ENCODE measurements at regions not wholly inside any gene's neighbourhood (a gene's known extent, or its start where the extent isn't known, plus 50 kb on each side); places are given as distances from the start of the nearest gene placed in this dataset.
"Not testable (repeated sequence)": the region's sequence is repeated elsewhere in the genome, so short reads cannot be mapped to it uniquely, and the experiment has no call there.

GRCh38 chr4:104129243-104129642, 365.5 kb downstream of the CXXC4 start:
- DNase-seq, result no peak

GRCh38 chr4:104128850-104129213, 365.9 kb downstream of the CXXC4 start:
- no peak for DNase-seq

- no peak for DNase-seq
These were observed 366.5 kb downstream of the CXXC4 start for GRCh38 chr4:104128031-104128849.

GRCh38 chr4:104123021-104123420, 371.7 kb downstream of the CXXC4 start:
- DNase-seq, result no peak

GRCh38 chr4:104117776-104118175, 376.9 kb downstream of the CXXC4 start:
- no peak for DNase-seq

GRCh38 chr4:104113850-104114249, 380.8 kb downstream of the CXXC4 start:
- no peak for DNase-seq

- no peak for DNase-seq
These were observed 379.4 kb upstream of the TACR3 start for GRCh38 chr4:104099141-104099540.

- no peak for DNase-seq
These were observed 373.5 kb upstream of the TACR3 start for GRCh38 chr4:104093247-104093646.

- DNase-seq, result no peak
These were observed 353.4 kb upstream of the TACR3 start for GRCh38 chr4:104073229-104073628.

- no peak for DNase-seq
These were observed 346.7 kb upstream of the TACR3 start for GRCh38 chr4:104066533-104066932.

GRCh38 chr4:104064646-104065577, 345.1 kb upstream of the TACR3 start:
- peak; percentile 32 to 67 (median 54) for DNase-seq

GRCh38 chr4:104063341-104063740, 343.6 kb upstream of the TACR3 start:
- DNase-seq, result no peak

- DNase-seq, result no peak
These were observed 324.6 kb upstream of the TACR3 start for GRCh38 chr4:104044369-104044768.

GRCh38 chr4:104032896-104033295, 313.1 kb upstream of the TACR3 start:
- DNase-seq, result no peak

GRCh38 chr4:104025251-104025650, 305.5 kb upstream of the TACR3 start:
- DNase-seq, result peak; percentile 20 to 39 (median 33)

- DNase-seq, result no peak
These were observed 303.0 kb upstream of the TACR3 start for GRCh38 chr4:104022831-104023230.

- no peak for DNase-seq
These were observed 302.4 kb upstream of the TACR3 start for GRCh38 chr4:104022226-104022625.

- no peak for DNase-seq
These were observed 300.9 kb upstream of the TACR3 start for GRCh38 chr4:104020641-104021040.

GRCh38 chr4:104017213-104017612, 297.4 kb upstream of the TACR3 start:
- no peak for DNase-seq

GRCh38 chr4:104015680-104016079, 295.9 kb upstream of the TACR3 start:
- DNase-seq, result peak in 1 of 3 donors; percentile 15

- DNase-seq, result no peak
These were observed 290.9 kb upstream of the TACR3 start for GRCh38 chr4:104010722-104011121.

- not testable (repeated sequence) for DNase-seq
These were observed 282.5 kb upstream of the TACR3 start for GRCh38 chr4:104002318-104002717.

GRCh38 chr4:103998756-103999155, 279.0 kb upstream of the TACR3 start:
- peak in 2 of 3 donors; percentile 10 to 44 for DNase-seq
